OCI-LY7 (cell line): ENCODE measurements at regions not wholly inside any gene's neighbourhood (a gene's known extent, or its start where the extent isn't known, plus 50 kb on each side); places are given as distances from the start of the nearest gene placed in this dataset.

ENCODE experiments used
- CTCF ChIP-seq: fragments of 200-600 bp; sonication (generic); conservative IDR thresholded peaks from 2 replicates; pipeline ENCODE4 v1.5.1; 2014; ENCODE audit warnings: mild to moderate bottlenecking, antibody characterized with exemption, low read length, moderate library complexity, mixed read lengths
- EZH2phosphoT487 ChIP-seq: fragments of 200-600 bp; sonication (generic); IDR thresholded peaks from 2 replicates; pipeline ENCODE4 v1.6.1; 2018; ENCODE audit warnings: low read depth, borderline replicate concordance, mild to moderate bottlenecking, mixed run types, antibody characterized with exemption, low read length, moderate library complexity, mixed read lengths

- no peak for TF ChIP-seq CTCF
- TF ChIP-seq EZH2phosphoT487, result no peak
Measured at GRCh38 chr2:66729416-66730330, 294.7 kb downstream of the MEIS1 start.
